HepG2 (cell line): ENCODE measurements at regions not wholly inside any gene's neighbourhood (a gene's known extent, or its start where the extent isn't known, plus 50 kb on each side); places are given as distances from the start of the nearest gene placed in this dataset.
"Not testable (repeated sequence)": the region's sequence is repeated elsewhere in the genome, so short reads cannot be mapped to it uniquely, and the experiment has no call there.

ENCODE experiments used
- ATAC-seq: fragments of 200-7000 bp; cut with Tn5 transposase; 3 replicates; pipeline ENCODE4 v1.9.1; 2020; ENCODE audit warnings: mild to moderate bottlenecking, moderate library complexity
- BruUV-seq: library from RNA; stranded (reverse); fragments of 400-500 nt; replicated peaks from 2 replicates; lab custom pipeline; 2021; lab: Mats Ljungman, UMichigan
- CTCF ChIA-PET: fragments of 300-600 bp; formaldehyde crosslinking; extraction: SDS; loops from one replicate; lab custom pipeline; 2021; ENCODE audit warnings: low total read pairs, inconsistent platforms, low intra/inter-chr PET ratio; lab: Yijun Ruan, JAX
- POLR2A ChIA-PET: fragments of 350-600 bp; sonication (Branson Sonifier 250); formaldehyde crosslinking; loops from one replicate; lab custom pipeline; 2020; ENCODE audit warnings: antibody characterized with exemption, inconsistent platforms; lab: Yijun Ruan, JAX
- DNase-seq: peaks from one replicate; pipeline ENCODE4 v3.0.0-alpha.2; 2015; ENCODE audit warnings: low spot score
- FAIRE-seq: peaks from 3 replicates; lab custom pipeline; 2011; peaks lifted over from hg19 to GRCh38; lab: Jason Lieb, UNC
- H2AFZ ChIP-seq: one replicate; pipeline ENCODE4 v1.6.1; 2011; ENCODE audit warnings: low read length, inconsistent platforms
- H3K27ac ChIP-seq: fragments of 300-600 bp; 3 replicates; pipeline ENCODE4 v1.8.0; 2011; ENCODE audit warnings: mixed run types, mild to moderate bottlenecking, mixed read lengths, low read length, inconsistent platforms; ENCODE audit not compliant: insufficient read depth; ENCODE audit errors: extremely low read length
- H3K27me3 ChIP-seq, 2 experiments: fragments of 200-600 bp in 1 of 2; 2 replicates in 1 of 2; 3 replicates in 1 of 2; pipeline versions ENCODE4 v1.6.0 to v1.8.0; 2011; ENCODE audit warnings: low read length in 2 of 2, mild to moderate bottlenecking in 2 of 2, moderate library complexity in 2 of 2, inconsistent platforms in 1 of 2; ENCODE audit not compliant: insufficient read depth in 2 of 2, control insufficient read depth in 1 of 2
- H3K36me3 ChIP-seq, 2 experiments: fragments of 200-600 bp in 1 of 2; replicated peaks in 1 of 2; 2 replicates in 1 of 2; 3 replicates in 1 of 2; pipeline versions ENCODE4 v1.5.1 to v1.8.0; 2011; ENCODE audit warnings: low read length in 2 of 2, inconsistent platforms in 1 of 2; ENCODE audit not compliant: insufficient read depth in 2 of 2, control insufficient read depth in 1 of 2
- H3K4me1 ChIP-seq: 2 replicates; pipeline ENCODE4 v1.5.1; 2012; ENCODE audit warnings: low read length, inconsistent platforms; ENCODE audit not compliant: insufficient read depth
- H3K4me2 ChIP-seq: 2 replicates; pipeline ENCODE4 v1.6.0; 2011; ENCODE audit warnings: low read depth, low read length, inconsistent platforms
- H3K4me3 ChIP-seq, 3 experiments: fragments of 200-600 bp in 1 of 3; sonication (generic), shearing (Covaris generic) in 1 of 3; replicated peaks in 1 of 3; 2 replicates each; pipeline ENCODE4 v1.5.1; 2011 to 2016; ENCODE audit warnings: low read length in 3 of 3, inconsistent platforms in 2 of 3, low read depth in 2 of 3, mild to moderate bottlenecking in 2 of 3, control low read depth in 1 of 3, mixed read lengths in 1 of 3; ENCODE audit not compliant: insufficient read depth in 1 of 3
- H3K79me2 ChIP-seq: one replicate; pipeline ENCODE4 v1.6.1; 2011; ENCODE audit warnings: low read length, inconsistent platforms; ENCODE audit not compliant: insufficient read depth
- H3K9ac ChIP-seq: 2 replicates; pipeline ENCODE4 v1.6.0; 2011; ENCODE audit warnings: mild to moderate bottlenecking, low read depth, low read length, inconsistent platforms; ENCODE audit not compliant: insufficient read depth
- H3K9me3 ChIP-seq: 2 replicates; pipeline ENCODE4 v1.5.1; 2012; ENCODE audit warnings: mild to moderate bottlenecking, low read length
- H4K20me1 ChIP-seq: 2 replicates; pipeline ENCODE4 v1.6.0; 2011; ENCODE audit warnings: inconsistent platforms, mild to moderate bottlenecking, low read length, moderate library complexity; ENCODE audit not compliant: insufficient read depth
- WGBS: methylation state at CpG from one replicate; pipeline ENCODE4 v1.1.6; 2017; ENCODE audit warnings: low lambda C conversion rate; 5-methylcytosine and 5-hydroxymethylcytosine counted together
- in situ Hi-C: cut with HindIII; loops from 2 replicates; pipeline ENCODE4 v1.10.0; 2017; ENCODE audit warnings: low pct_unique_long_range_greater_than_20kb; ENCODE audit not compliant: extremely low pct_ligation_motif_present
- intact Hi-C: fragments of 100-400 bp; cut with micrococcal nuclease; formaldehyde crosslinking; loops from one replicate; pipeline ENCODE4 v1.10.0; 2022; ENCODE audit not compliant: unreplicated experiment
- TF ChIP-seq, protein P1 (sequence below): sonication (generic); formaldehyde crosslinking; IDR thresholded peaks from 2 replicates; pipeline ENCODE4 v1.4.0; 2020; ENCODE audit warnings: mild to moderate bottlenecking, missing genetic modification reagents

DNA sequence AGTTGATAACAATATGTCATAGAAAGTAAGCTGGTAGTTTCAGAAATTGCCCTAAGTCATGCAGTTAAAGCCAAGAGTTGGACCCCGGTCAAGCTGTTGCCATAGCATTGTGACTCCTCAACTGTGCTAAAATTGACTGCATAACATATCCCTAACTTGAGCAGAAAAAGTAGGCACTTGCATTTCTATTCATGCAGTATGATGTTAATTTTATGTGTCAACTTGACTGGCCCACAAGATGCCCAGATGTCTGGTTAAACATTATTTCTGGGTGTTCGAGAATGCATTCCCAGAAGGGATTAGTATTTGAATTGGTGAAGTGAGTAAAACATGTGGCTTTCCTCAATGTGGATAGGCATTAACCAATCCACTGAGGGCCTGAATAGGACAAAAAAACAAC is 136.4 kb downstream of the GPR63 start:
- in situ Hi-C loops, result no loop called here
- Histone ChIP-seq H4K20me1 (no peaks in the 10 kb centered on the region), H2AFZ (no peak overlapping the region), H3K4me2 (no peak overlapping the region), H3K27me3 (no peaks in the 10 kb centered on the region), H3K9me3 (no peaks in the 10 kb centered on the region), H3K36me3 (no peaks in the 10 kb centered on the region), H3K9ac (no peak overlapping the region), H3K4me3 (no peak overlapping the region), H3K4me1 (no peaks in the 10 kb centered on the region), H3K27ac (no peak overlapping the region), H3K79me2 (no peaks in the 10 kb centered on the region)
- BruUV-seq, result no TSS peak
- FAIRE-seq (no peak), ATAC-seq (no peak), DNase-seq (no peak)
- intact Hi-C loops, result no loop called here
- CTCF ChIA-PET, result no interaction called here
- POLR2A ChIA-PET, result no interaction called here
- TF ChIP-seq, protein P1, sequence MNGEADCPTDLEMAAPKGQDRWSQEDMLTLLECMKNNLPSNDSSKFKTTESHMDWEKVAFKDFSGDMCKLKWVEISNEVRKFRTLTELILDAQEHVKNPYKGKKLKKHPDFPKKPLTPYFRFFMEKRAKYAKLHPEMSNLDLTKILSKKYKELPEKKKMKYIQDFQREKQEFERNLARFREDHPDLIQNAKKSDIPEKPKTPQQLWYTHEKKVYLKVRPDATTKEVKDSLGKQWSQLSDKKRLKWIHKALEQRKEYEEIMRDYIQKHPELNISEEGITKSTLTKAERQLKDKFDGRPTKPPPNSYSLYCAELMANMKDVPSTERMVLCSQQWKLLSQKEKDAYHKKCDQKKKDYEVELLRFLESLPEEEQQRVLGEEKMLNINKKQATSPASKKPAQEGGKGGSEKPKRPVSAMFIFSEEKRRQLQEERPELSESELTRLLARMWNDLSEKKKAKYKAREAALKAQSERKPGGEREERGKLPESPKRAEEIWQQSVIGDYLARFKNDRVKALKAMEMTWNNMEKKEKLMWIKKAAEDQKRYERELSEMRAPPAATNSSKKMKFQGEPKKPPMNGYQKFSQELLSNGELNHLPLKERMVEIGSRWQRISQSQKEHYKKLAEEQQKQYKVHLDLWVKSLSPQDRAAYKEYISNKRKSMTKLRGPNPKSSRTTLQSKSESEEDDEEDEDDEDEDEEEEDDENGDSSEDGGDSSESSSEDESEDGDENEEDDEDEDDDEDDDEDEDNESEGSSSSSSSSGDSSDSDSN (CRISPR knock-in tag), result no peak
- 0% methylated on average over 2 of the region's 2 CpGs for WGBS

DNA sequence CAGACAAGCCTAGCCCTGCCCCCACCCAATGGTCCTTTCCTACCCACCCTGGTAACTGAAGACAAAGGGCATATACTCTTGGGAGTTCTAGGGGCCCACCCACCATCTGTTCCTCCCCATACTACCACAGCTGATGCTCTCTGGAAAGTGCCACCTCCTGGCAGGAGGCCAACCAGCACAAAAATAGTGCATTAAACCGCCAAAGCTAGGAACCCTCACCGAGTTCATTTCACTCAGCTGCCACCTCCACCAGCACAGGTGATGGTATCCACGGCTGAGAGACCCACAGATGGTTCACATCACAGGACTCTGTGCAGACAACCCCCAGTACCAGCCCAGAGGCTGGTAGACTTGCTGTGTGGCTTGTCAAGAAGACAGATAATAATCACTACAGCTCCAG is 131.5 kb downstream of the FHL5 start:
- CTCF ChIA-PET, result not testable (repeated sequence)

More for the DNA sequence above, 131.5 kb downstream of the FHL5 start:
- H3K4me1 ChIP-seq, in situ Hi-C loops, H3K79me2 ChIP-seq, FAIRE-seq, H3K27me3 ChIP-seq, H3K9me3 ChIP-seq, BruUV-seq, H4K20me1 ChIP-seq, POLR2A ChIA-PET, intact Hi-C loops, H3K36me3 ChIP-seq, H3K4me2 ChIP-seq, H2AFZ ChIP-seq, H3K4me3 ChIP-seq, DNase-seq, H3K9ac ChIP-seq, ATAC-seq, H3K27ac ChIP-seq: not testable (repeated sequence)
- 0% methylated on average over 2 of the region's 3 CpGs for WGBS
